D721Med (cell line): ENCODE measurements at regions not wholly inside any gene's neighbourhood (a gene's known extent, or its start where the extent isn't known, plus 50 kb on each side); places are given as distances from the start of the nearest gene placed in this dataset.

Source experiments
- DNase-seq: peaks from one replicate; pipeline ENCODE4 v3.0.0; 2011; ENCODE audit warnings: low spot score; ENCODE audit not compliant: insufficient read length
- FAIRE-seq: peaks from 2 replicates; lab custom pipeline; 2011; peaks lifted over from hg19 to GRCh38; lab: Jason Lieb, UNC
- TF ChIP-seq, protein P1 (sequence below): IDR thresholded peaks from 2 replicates; pipeline ENCODE4 v1.5.1; 2012; ENCODE audit warnings: mild to moderate bottlenecking, control low read depth; ENCODE audit not compliant: insufficient read depth; ENCODE audit errors: missing control alignments

DNA sequence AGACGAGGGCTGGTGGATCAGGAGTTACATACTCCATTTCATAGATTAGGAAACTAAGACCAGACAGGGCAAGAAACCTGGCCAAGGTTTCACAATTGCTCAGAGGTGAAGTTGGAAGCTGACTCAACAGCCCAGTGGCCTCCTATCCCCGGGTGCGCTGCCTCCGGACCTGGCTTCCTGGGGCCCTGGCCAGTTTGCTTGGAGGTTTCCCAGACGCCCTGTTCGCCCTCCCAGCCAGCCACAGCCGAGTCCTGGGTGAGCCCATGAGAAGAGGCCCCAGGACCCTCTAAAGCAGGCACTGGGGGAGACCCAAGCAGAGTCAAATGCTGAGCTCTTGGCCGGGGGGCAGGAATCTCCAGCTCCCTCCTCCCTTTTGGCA lies 180.1 kb downstream of the ZBTB18 start:
- FAIRE-seq = no peak
- no peak for DNase-seq
- TF ChIP-seq, protein P1, sequence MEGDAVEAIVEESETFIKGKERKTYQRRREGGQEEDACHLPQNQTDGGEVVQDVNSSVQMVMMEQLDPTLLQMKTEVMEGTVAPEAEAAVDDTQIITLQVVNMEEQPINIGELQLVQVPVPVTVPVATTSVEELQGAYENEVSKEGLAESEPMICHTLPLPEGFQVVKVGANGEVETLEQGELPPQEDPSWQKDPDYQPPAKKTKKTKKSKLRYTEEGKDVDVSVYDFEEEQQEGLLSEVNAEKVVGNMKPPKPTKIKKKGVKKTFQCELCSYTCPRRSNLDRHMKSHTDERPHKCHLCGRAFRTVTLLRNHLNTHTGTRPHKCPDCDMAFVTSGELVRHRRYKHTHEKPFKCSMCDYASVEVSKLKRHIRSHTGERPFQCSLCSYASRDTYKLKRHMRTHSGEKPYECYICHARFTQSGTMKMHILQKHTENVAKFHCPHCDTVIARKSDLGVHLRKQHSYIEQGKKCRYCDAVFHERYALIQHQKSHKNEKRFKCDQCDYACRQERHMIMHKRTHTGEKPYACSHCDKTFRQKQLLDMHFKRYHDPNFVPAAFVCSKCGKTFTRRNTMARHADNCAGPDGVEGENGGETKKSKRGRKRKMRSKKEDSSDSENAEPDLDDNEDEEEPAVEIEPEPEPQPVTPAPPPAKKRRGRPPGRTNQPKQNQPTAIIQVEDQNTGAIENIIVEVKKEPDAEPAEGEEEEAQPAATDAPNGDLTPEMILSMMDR = no peak

GRCh38 chr1:244231572-244232315 lies 180.7 kb downstream of the ZBTB18 start:
- TF ChIP-seq, protein P1 = no peak
- no peak for FAIRE-seq
- no peak for DNase-seq

DNA sequence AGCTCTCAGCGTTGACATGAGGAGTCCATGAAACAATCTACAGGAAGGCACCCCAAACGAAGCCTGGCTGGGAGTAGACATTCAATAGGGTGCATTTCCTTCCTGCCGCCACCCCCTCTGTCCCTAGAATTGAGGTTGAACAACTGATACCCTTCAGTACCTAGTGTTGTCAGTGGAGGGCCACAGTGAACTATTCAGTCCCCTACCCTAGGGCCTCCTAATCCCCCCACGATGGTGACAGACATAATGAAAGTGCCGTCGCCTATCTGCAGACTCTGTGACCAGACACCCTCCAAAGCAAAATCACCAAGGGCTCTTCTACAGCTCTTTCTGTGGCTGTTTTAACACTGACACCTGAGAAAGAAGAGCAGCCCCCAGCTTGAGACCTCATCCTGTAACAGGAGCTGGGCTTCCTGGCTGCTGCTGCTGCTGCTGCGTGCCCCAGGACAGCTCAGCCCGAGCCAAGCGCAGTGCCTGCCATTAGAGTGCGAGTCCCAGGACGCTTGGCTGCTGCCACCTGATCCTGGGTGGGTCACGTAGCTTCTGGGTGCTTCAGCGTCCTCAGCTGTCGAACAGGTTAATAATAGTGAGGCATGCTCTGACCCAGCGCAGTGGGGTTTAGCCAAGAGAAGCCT lies 183.0 kb downstream of the ZBTB18 start:
- no peak for DNase-seq
- no peak for FAIRE-seq

GRCh38 chr1:244235157-244235556 lies 184.1 kb downstream of the ZBTB18 start:
- DNase-seq (no peak), FAIRE-seq (no peak)
- TF ChIP-seq, protein P1 = no peak

More for the DNA sequence above, 183.0 kb downstream of the ZBTB18 start:
- TF ChIP-seq, protein P1 = no peak

DNA sequence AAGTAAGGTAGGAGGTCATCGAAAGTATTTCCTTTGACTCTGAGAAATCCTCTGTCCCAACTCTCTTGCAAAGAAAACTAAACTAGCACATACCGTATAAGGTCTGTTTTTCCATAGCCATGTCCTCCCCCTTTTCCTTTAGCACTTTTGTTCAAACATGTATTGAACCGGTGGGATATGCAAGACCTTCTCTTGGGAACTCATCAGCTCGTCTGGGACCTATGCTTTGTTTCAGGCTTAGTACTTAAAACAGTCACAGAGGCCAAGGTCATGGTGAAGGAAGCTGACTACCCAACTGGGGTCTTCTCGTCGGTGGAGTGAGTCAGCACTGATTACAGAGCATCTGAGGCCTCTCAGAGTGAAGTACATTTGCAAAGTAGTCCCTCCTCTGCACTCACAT lies 185.0 kb downstream of the ZBTB18 start:
- no peak for DNase-seq
- FAIRE-seq = no peak
- TF ChIP-seq, protein P1 = no peak

DNA sequence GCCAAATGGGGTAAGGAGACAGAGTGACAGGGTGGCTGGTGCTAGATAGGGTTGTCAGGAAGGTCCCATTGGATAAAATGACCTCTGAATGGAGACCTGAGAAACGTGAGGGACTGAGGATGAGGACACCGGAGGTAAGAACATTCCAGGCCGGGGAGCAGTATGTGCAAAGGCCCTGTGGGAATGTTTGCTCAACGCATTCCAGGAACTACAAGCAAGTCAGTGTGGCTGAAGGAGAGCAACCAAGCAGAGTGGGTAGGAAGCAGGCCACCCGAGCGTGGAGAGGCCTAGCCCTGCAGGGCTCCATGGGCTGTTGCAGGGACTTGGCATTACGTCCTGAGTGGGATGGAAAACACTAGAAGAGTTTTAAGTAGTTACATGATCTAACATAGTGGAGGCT lies 185.6 kb downstream of the ZBTB18 start:
- DNase-seq (no peak), FAIRE-seq (no peak)
- TF ChIP-seq, protein P1 = no peak

DNA sequence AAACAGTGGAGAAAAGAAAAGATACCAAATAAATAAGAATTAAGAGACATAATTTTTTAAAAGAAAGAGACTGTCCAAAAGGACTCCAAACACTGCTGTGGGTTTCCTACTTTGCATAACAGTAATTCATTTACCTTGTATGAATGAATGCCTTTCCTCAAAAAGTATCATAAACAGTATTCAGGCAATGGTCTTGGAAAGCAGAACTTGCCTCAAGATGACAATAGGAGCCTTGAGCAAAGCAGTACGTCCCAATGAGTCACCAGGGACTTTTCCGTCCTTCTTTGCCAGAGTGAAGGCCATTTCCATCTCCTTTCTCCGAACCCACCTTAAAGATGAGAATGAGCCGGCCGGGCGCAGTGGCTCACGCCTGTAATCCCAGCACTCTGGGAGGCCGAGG lies 186.4 kb downstream of the ZBTB18 start:
- FAIRE-seq (no peak), DNase-seq (no peak)
- TF ChIP-seq, protein P1 = no peak
